DOHH2 (cell line): ENCODE measurements at regions not wholly inside any gene's neighbourhood (a gene's known extent, or its start where the extent isn't known, plus 50 kb on each side); places are given as distances from the start of the nearest gene placed in this dataset.

Experiments
- CTCF ChIP-seq: fragments of 200-600 bp; sonication (generic); IDR thresholded peaks from one replicate; pipeline ENCODE4 v1.5.1; 2014; ENCODE audit warnings: antibody characterized with exemption, mild to moderate bottlenecking, low read depth, low read length; ENCODE audit not compliant: poor library complexity, severe bottlenecking
- EZH2phosphoT487 ChIP-seq: fragments of 200-600 bp; sonication (generic); IDR thresholded peaks from 2 replicates; pipeline ENCODE4 v1.6.1; 2017; ENCODE audit warnings: borderline replicate concordance, mild to moderate bottlenecking, antibody characterized with exemption, low read length, moderate library complexity, mixed read lengths

GRCh38 chr7:153021542-153021941 lies 262.0 kb downstream of the ACTR3B start:
- TF ChIP-seq CTCF (no peak), EZH2phosphoT487 (no peak)
